ENCODE measurements at regions not wholly inside any gene's neighbourhood (a gene's known extent, or its start where the extent isn't known, plus 50 kb on each side); places are given as distances from the start of the nearest gene placed in this dataset.

GRCh38 chr18:59990121-59990823 lies 90.5 kb downstream of the PMAIP1 start:
- no peak for TF ChIP-seq CTCF (IDR thresholded peaks at IDR 0.05)
- no peak for TF ChIP-seq POLR2A (IDR thresholded peaks at IDR 0.05)

Measured in adrenal gland (tissue), 5 donors.